Erythroblast (primary cell): ENCODE measurements at regions not wholly inside any gene's neighbourhood (a gene's known extent, or its start where the extent isn't known, plus 50 kb on each side); places are given as distances from the start of the nearest gene placed in this dataset.

ENCODE experiments used
- GATA1 ChIP-seq: IDR thresholded peaks from 2 replicates; pipeline ENCODE4 v1.6.1; 2011; ENCODE audit warnings: low read depth, mild to moderate bottlenecking, control low read depth, low read length, moderate library complexity
- POLR2A ChIP-seq: IDR thresholded peaks from 2 replicates; pipeline ENCODE4 v1.6.1; 2011; ENCODE audit warnings: mild to moderate bottlenecking, low read length

DNA sequence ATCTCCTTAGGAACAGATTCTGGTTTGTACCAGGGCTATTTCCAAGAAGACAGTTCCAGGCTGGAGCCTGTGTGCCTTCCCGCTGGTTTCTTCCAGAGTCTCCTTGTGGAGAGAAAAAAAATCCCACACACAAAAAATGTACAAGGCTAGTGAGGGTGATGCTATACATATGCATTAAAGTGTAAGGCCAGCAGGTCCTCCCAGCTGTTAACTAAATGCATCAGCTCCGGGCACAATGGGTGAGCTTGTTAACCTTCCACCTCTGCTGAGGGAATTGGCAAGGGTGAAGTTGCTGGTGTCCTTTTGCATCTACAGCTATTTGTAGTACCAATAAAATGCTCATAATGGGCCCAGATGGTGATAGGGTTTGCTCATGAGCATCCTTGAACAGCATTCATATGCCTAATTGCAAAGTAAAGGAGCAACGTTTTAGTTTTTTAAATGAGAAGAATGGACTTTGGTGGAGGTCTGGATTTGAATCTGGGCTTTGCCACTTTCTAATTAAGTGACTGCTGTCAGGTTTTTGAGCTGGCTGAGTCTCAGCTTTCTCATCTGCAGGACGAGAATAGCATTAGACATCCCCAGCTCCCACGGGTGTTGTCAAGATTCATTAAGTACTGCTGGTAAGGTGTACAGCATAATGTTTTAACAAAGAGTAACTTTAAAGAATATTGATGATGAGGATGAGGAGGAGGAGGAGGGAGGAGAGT, 361.8 kb downstream of the QKI start:
- TF ChIP-seq POLR2A, result no peak
- no peak for TF ChIP-seq GATA1
